ENCODE measurements at regions not wholly inside any gene's neighbourhood (a gene's known extent, or its start where the extent isn't known, plus 50 kb on each side); places are given as distances from the start of the nearest gene placed in this dataset.

GRCh38 chr12:19625551-19625950 is 186.3 kb downstream of the AEBP2 start:
- peak; percentile 49 for DNase-seq

- DNase-seq = no peak
These were observed 188.4 kb downstream of the AEBP2 start for GRCh38 chr12:19627719-19628118.

DNA sequence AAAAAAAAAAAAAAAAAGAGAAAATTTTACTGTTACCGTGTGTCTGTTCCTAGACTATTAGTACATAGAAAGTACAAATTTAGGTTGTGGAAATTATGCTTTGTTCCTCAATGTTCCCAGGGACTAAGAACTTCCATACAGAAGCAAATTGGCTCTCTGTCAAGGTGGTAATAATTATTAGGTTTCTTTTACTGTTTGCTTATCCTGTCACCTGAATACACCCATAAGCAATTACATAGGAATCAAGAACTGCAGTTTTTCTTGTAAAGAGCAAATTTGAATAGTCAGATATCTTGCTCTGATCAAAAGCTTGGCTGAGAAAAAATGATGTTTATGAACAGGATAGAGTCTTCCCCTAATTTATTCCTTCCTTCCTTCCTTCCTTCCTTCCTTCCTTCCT is 191.2 kb downstream of the AEBP2 start:
- DNase-seq = no peak

DNA sequence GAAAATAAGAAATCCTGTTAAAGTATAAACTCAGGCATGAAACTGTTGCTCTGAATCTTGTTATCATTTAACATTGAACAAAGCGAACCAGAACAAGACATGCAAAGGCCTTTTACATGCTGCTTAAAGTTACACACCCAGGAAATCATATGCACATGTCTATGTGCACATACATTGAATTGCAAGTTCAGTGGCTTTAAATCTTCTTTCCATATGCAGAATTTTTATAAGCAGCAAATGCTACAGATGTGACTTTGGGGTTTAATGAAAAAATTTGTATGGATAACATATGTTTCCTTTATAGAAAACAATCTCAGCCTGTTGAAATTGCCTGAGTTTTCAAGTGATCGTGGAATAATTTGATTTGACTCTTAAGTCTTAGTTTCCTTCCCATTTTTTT is 193.9 kb downstream of the AEBP2 start:
- peak; percentile 73 for DNase-seq

DNA sequence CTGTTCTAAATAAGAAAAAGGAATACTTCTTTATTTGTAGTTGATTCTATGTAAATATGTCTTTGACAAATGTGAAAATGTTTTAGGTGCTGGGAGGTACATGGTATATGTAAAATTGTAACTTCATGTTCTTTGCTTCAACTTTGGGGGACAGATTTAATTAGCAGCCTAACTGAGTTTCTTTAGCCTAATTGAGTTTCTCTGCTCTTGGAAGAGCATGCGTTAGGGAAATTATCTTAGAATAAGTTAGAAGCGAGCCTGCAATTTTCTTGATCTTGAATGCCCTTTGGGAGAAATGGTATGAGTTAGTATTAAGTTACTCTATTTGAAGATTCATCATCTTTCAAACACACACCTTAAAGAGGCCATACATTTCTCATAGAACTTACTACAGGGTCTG is 194.3 kb downstream of the AEBP2 start:
- no peak for DNase-seq

DNA sequence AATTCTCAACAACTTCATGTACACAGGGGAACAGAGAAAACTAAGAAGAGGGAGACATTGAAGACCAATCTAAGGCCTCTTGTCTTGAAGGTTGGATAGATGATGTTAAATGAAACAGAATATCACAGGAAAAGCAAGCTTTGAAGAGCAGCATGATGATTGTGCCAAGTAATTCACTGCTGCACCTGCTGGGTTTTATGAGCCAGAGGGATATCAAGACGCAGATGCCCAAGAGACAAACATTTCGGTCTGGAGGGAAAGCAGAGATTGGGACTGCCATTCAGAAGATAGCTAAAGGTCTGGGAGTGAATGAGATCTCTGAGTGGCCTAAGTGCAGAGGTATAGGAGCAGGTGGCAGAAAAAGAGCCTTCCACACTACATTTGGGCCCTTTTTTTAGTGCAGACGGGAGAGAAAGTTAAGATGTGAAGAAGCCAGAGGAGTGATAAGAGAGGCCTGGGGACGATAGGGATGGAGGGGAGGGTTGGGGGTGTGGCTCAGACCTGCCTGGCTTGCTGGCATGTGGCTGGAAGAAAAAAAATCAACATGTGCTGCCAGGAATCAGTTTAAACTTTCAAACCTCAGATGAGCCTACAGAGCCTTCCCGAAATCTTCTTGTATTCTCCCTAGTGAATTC is 200.6 kb downstream of the AEBP2 start:
- no peak for DNase-seq

GRCh38 chr12:19641235-19642080 is 202.2 kb downstream of the AEBP2 start:
- no peak for DNase-seq

DNA sequence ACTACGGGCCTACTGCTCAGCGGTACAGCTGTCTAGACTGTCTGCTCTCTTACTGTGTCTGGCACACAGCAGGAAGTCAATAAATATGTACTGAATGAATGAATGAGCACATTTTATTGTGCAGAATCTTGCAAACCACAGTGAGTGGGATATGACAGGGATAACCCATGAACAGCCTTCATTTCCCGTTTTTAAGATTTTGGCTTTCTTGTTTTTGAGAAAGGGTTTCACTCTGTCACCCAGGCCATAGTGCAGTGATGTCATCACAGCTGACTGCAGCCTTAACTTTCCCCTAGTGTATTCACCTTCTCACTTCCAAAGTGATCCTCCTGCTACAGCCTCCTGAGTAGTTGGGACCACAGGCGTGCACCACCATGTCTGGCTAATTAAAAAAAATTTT is 203.1 kb downstream of the AEBP2 start:
- no peak for DNase-seq

GRCh38 chr12:19643635-19644034 is 204.3 kb downstream of the AEBP2 start:
- DNase-seq = peak; percentile 66

DNA sequence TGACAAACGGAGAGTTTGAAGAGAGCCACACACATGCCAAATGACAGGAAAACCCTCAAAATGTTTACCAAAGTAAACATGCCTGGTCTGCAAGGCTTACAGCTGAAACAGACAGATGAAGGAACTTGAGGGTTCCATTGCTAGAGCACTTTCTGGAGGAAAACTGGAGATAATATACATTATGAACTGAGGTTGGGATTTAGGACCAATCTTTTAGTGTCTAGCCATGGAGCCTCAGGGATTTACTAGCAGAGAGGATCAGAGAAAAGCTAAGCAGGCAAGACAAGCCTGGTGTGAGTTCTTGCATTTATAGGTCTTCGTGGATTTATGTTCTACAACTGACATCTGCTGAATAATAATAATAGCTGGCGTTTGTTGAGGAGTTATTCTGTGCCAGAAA is 205.3 kb downstream of the AEBP2 start:
- DNase-seq = no peak

DNA sequence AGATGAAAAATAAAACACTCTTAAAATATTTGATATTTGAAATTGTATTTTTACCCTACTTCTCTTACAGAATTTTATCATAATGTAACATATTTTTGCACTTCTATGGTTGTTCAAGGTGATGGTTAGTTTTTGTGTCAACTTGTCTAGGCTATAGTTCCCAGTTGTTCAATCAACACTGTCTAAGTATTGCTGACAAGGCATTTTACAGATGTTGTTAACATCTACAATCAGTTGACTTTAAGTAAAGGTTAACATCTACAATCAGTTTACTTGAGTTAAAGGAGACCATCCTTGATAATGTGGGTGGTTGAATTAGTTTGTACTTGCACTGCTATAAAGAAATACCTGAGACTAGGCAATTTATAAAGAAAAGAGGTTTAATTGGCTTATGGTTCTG is 206.5 kb downstream of the AEBP2 start:
- DNase-seq = no peak

GRCh38 chr12:19646599-19646998 is 207.3 kb downstream of the AEBP2 start:
- DNase-seq = no peak

DNA sequence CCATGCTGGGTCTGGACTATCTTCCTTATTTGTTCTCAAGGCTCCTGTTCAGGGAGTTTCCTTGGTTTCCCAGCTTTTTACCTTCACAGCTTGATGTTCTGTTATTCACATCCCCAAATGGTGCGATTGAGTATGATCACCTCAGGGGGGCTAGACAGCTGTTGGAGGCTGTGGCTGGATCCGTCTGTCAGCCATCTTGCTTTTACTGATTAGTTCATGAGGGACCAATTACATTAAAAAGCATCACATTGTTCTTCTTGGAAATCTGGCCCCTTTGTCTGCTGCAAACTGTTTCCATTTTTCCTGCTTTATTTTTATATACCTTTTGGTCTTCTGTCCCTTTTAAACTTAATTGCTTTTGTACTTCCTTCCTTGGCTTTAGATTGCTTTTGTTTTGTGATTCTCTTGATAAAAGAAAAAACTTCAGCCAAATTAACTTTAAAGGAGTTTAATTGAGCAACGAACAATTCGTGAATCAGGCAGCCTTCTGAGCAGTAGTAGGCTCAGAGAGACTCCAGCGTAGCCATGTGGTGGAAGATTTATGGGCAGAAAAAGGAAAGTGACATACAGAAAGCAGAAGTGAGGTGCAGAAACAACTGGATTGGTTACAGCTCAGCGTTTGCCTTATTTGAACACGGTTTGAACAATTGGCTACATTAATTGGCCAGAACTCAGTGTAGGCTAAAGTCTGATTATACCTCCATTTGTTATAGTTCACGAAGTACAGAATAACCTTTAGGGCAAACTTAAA is 208.7 kb downstream of the AEBP2 start:
- DNase-seq = peak; percentile 49

DNA sequence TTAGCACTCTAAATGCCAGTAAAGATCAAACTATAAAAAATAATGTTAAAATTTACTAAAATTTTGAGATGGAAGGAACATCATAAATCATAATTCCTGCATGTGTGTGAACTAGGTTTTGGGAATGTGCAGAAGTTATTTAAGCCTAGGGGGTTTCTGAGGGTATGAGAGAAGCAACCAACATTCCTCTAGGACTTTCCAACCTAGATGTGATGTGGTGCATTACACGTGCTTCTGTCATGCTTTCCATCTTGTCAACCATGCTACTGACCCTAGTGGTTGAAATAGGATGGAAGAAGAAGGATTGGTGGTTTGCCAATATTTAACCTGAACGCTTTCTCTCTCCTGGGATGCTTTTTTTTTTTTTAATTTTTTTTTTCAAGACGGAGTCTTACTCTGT is 209.3 kb downstream of the AEBP2 start:
- peak; percentile 36 for DNase-seq

- no peak for DNase-seq
These were observed 213.1 kb downstream of the AEBP2 start for GRCh38 chr12:19652386-19652785.

- DNase-seq = peak; percentile 14
These were observed 215.5 kb downstream of the AEBP2 start for GRCh38 chr12:19654650-19655376.

GRCh38 chr12:19657118-19657731 is 217.9 kb downstream of the AEBP2 start:
- peak; percentile 84 for DNase-seq

DNA sequence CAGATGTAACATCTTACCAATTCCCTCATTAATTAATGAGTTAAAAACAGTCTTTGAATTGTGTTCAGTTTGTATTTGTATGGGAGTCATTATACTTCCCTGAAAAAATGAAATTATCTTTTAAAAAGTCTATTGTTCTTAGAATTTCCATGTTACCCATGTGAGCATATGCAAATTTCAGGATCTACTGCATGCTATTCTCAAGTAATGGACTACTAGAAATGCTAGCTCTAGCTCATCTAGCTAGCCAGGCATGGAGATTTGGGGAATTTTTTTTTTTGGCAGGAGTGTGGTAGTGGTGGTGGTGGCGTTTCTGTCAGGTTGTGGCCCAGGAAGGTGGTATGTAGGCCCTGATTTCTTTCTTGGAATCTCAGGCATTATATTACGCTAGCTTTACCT is 218.4 kb downstream of the AEBP2 start:
- no peak for DNase-seq

DNA sequence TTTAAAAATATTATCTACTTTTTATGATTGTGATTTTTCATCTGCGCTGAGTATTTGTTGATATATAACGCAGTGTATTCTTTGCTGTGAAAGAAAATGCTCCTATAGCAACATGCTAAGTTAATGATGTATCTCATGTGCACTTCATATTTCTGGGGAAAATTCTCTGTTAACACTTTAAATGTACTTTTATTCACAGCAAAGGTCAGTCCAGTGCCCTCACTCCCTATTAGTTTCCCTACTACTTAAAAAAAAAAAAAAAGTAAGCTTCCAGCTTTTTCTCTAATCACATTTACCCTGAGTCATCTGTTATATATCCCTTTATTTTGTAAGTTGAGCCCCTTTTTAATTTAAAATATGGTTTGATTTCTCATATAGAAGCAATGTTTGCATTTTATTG is 219.8 kb downstream of the AEBP2 start:
- DNase-seq = no peak

DNA sequence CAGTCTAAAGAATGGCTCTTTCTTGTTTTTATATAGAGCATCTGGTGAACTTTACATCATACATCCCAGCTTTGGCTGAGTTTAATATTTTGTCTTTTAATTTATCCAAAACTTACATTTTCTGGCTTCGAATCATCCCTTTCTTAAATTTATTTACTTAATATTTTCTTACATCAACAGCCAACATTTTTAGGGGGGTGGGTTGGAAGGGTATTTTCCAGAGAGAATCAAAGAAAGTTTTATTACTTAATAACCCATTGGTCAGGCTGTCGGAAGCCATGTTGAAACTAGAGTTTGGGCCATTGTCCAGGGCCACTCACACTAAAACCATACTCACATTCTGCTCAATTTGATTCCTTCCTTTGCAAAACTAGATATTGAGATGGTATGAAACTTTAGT is 220.2 kb downstream of the AEBP2 start:
- peak; percentile 84 for DNase-seq

- DNase-seq = no peak
These were observed 226.0 kb downstream of the AEBP2 start for GRCh38 chr12:19665121-19665900.
